IPS-15b (cell line): ENCODE measurements at regions not wholly inside any gene's neighbourhood (a gene's known extent, or its start where the extent isn't known, plus 50 kb on each side); places are given as distances from the start of the nearest gene placed in this dataset.

Experiments used
- H3K27me3 ChIP-seq: one replicate; pipeline ENCODE4 v1.6.1; 2013; ENCODE audit warnings: low read length; ENCODE audit not compliant: control insufficient read depth, insufficient read depth
- H3K36me3 ChIP-seq: one replicate; pipeline ENCODE4 v1.6.1; 2013; ENCODE audit warnings: low read length; ENCODE audit not compliant: control insufficient read depth, insufficient read depth
- H3K4me1 ChIP-seq: one replicate; pipeline ENCODE4 v1.6.1; 2013; ENCODE audit warnings: mild to moderate bottlenecking, low read length; ENCODE audit not compliant: control insufficient read depth, insufficient read depth
- H3K4me3 ChIP-seq: one replicate; pipeline ENCODE4 v1.5.1; 2013; ENCODE audit warnings: low read depth, low read length
- H3K9ac ChIP-seq: one replicate; pipeline ENCODE4 v1.6.1; 2013; ENCODE audit warnings: low read depth, mild to moderate bottlenecking, low read length
- H3K9me3 ChIP-seq: one replicate; pipeline ENCODE4 v1.6.1; 2013; ENCODE audit warnings: mild to moderate bottlenecking, low read length; ENCODE audit not compliant: control insufficient read depth, insufficient read depth

- no peak overlapping the region for H3K4me3 ChIP-seq
- no peaks in the 10 kb centered on the region for H3K36me3 ChIP-seq
- H3K4me1 ChIP-seq, result peaks cover 15% of the 10 kb centered on the region
- no peaks in the 10 kb centered on the region for H3K27me3 ChIP-seq
- H3K9ac ChIP-seq, result no peak overlapping the region
- no peaks in the 10 kb centered on the region for H3K9me3 ChIP-seq
Measured at GRCh38 chr7:121480058-121480457, 84.0 kb upstream of the FAM3C start.

- no peaks in the 10 kb centered on the region for H3K27me3 ChIP-seq
- H3K36me3 ChIP-seq, result no peaks in the 10 kb centered on the region
- no peak overlapping the region for H3K4me3 ChIP-seq
- no peak overlapping the region for H3K9ac ChIP-seq
- no peaks in the 10 kb centered on the region for H3K9me3 ChIP-seq
- peaks cover 15% of the 10 kb centered on the region for H3K4me1 ChIP-seq
Measured at GRCh38 chr7:121479466-121479865, 83.4 kb upstream of the FAM3C start.

- Histone ChIP-seq H3K4me3 (no peak overlapping the region), H3K27me3 (no peaks in the 10 kb centered on the region), H3K4me1 (peaks cover 20% of the 10 kb centered on the region), H3K9me3 (no peaks in the 10 kb centered on the region), H3K9ac (no peak overlapping the region), H3K36me3 (no peaks in the 10 kb centered on the region)
Measured at GRCh38 chr7:121475806-121476205, 79.7 kb upstream of the FAM3C start.

- Histone ChIP-seq H3K9me3 (no peaks in the 10 kb centered on the region), H3K36me3 (no peaks in the 10 kb centered on the region), H3K27me3 (no peaks in the 10 kb centered on the region), H3K4me3 (no peak overlapping the region), H3K4me1 (peaks cover 8% of the 10 kb centered on the region), H3K9ac (no peak overlapping the region)
Measured at GRCh38 chr7:121474301-121474673, 78.2 kb upstream of the FAM3C start.

- Histone ChIP-seq H3K4me1 (peaks cover 8% of the 10 kb centered on the region), H3K9ac (no peak overlapping the region), H3K9me3 (no peaks in the 10 kb centered on the region), H3K27me3 (no peaks in the 10 kb centered on the region), H3K4me3 (no peak overlapping the region), H3K36me3 (no peaks in the 10 kb centered on the region)
Measured at GRCh38 chr7:121473645-121474300, 77.7 kb upstream of the FAM3C start.

- Histone ChIP-seq H3K36me3 (no peaks in the 10 kb centered on the region), H3K9me3 (no peaks in the 10 kb centered on the region), H3K4me3 (no peak overlapping the region), H3K4me1 (no peaks in the 10 kb centered on the region), H3K9ac (no peak overlapping the region), H3K27me3 (no peaks in the 10 kb centered on the region)
Measured at GRCh38 chr7:121466455-121466854, 70.3 kb upstream of the FAM3C start.

GRCh38 chr7:121459148-121459547 is 63.0 kb upstream of the FAM3C start:
- Histone ChIP-seq H3K4me3 (no peak overlapping the region), H3K9ac (no peak overlapping the region), H3K36me3 (no peaks in the 10 kb centered on the region), H3K27me3 (no peaks in the 10 kb centered on the region), H3K4me1 (peaks cover 6% of the 10 kb centered on the region), H3K9me3 (no peaks in the 10 kb centered on the region)

GRCh38 chr7:121456785-121457359 is 60.8 kb upstream of the FAM3C start:
- Histone ChIP-seq H3K9ac (no peak overlapping the region), H3K4me1 (peaks cover 6% of the 10 kb centered on the region), H3K27me3 (no peaks in the 10 kb centered on the region), H3K9me3 (no peaks in the 10 kb centered on the region), H3K36me3 (no peaks in the 10 kb centered on the region), H3K4me3 (no peak overlapping the region)

- H3K4me1 ChIP-seq, result peaks cover 6% of the 10 kb centered on the region
- H3K27me3 ChIP-seq, result no peaks in the 10 kb centered on the region
- no peak overlapping the region for H3K4me3 ChIP-seq
- no peaks in the 10 kb centered on the region for H3K9me3 ChIP-seq
- no peaks in the 10 kb centered on the region for H3K36me3 ChIP-seq
- H3K9ac ChIP-seq, result no peak overlapping the region
Measured at GRCh38 chr7:121456015-121456414, 59.9 kb upstream of the FAM3C start.

- Histone ChIP-seq H3K36me3 (no peaks in the 10 kb centered on the region), H3K4me3 (no peak overlapping the region), H3K4me1 (peaks cover 6% of the 10 kb centered on the region), H3K27me3 (no peaks in the 10 kb centered on the region), H3K9ac (no peak overlapping the region), H3K9me3 (no peaks in the 10 kb centered on the region)
Measured at GRCh38 chr7:121452389-121452788, 56.3 kb upstream of the FAM3C start.

GRCh38 chr7:121451367-121452094 is 55.4 kb upstream of the FAM3C start:
- Histone ChIP-seq H3K9me3 (no peaks in the 10 kb centered on the region), H3K27me3 (no peaks in the 10 kb centered on the region), H3K36me3 (no peaks in the 10 kb centered on the region), H3K4me1 (peaks cover 6% of the 10 kb centered on the region), H3K4me3 (no peak overlapping the region), H3K9ac (no peak overlapping the region)

- no peak overlapping the region for H3K4me3 ChIP-seq
- H3K27me3 ChIP-seq, result no peaks in the 10 kb centered on the region
- no peak overlapping the region for H3K9ac ChIP-seq
- H3K4me1 ChIP-seq, result peaks cover under 1% of the 10 kb centered on the region
- no peaks in the 10 kb centered on the region for H3K9me3 ChIP-seq
- H3K36me3 ChIP-seq, result no peaks in the 10 kb centered on the region
Measured at GRCh38 chr7:121450631-121451198, 54.6 kb upstream of the FAM3C start.
